ENCODE measurements at regions not wholly inside any gene's neighbourhood (a gene's known extent, or its start where the extent isn't known, plus 50 kb on each side); places are given as distances from the start of the nearest gene placed in this dataset.

- TF ChIP-seq, protein P1, sequence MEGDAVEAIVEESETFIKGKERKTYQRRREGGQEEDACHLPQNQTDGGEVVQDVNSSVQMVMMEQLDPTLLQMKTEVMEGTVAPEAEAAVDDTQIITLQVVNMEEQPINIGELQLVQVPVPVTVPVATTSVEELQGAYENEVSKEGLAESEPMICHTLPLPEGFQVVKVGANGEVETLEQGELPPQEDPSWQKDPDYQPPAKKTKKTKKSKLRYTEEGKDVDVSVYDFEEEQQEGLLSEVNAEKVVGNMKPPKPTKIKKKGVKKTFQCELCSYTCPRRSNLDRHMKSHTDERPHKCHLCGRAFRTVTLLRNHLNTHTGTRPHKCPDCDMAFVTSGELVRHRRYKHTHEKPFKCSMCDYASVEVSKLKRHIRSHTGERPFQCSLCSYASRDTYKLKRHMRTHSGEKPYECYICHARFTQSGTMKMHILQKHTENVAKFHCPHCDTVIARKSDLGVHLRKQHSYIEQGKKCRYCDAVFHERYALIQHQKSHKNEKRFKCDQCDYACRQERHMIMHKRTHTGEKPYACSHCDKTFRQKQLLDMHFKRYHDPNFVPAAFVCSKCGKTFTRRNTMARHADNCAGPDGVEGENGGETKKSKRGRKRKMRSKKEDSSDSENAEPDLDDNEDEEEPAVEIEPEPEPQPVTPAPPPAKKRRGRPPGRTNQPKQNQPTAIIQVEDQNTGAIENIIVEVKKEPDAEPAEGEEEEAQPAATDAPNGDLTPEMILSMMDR (IDR thresholded peaks at IDR 0.05), result no peak
- TF ChIP-seq, protein P2, sequence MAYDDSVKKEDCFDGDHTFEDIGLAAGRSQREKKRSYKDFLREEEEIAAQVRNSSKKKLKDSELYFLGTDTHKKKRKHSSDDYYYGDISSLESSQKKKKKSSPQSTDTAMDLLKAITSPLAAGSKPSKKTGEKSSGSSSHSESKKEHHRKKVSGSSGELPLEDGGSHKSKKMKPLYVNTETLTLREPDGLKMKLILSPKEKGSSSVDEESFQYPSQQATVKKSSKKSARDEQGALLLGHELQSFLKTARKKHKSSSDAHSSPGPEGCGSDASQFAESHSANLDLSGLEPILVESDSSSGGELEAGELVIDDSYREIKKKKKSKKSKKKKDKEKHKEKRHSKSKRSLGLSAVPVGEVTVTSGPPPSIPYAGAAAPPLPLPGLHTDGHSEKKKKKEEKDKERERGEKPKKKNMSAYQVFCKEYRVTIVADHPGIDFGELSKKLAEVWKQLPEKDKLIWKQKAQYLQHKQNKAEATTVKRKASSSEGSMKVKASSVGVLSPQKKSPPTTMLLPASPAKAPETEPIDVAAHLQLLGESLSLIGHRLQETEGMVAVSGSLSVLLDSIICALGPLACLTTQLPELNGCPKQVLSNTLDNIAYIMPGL (CRISPR knock-in tag; IDR thresholded peaks at IDR 0.05; ENCODE audit: borderline replicate concordance), result no peak
- TF ChIP-seq CEBPB (IDR thresholded peaks at IDR 0.05), result no peak
- TF ChIP-seq MAFK (IDR thresholded peaks at IDR 0.05; ENCODE audit: partially characterized antibody), result no peak
- TF ChIP-seq KDM5A (IDR thresholded peaks at IDR 0.05), result no peak
- no peak for TF ChIP-seq POLR2A (IDR thresholded peaks at IDR 0.05; ENCODE audit: low read length)
- TF ChIP-seq NFE2L2 (conservative IDR thresholded peaks at IDR 0.05; ENCODE audit: low read length), result no peak
- no peak for TF ChIP-seq PHF8 (IDR thresholded peaks at IDR 0.05; ENCODE audit: borderline replicate concordance, low read depth)
- TF ChIP-seq RNF2 (IDR thresholded peaks at IDR 0.05; ENCODE audit: borderline replicate concordance, low read depth), result no peak
- no peak for TF ChIP-seq EP300 (IDR thresholded peaks at IDR 0.05)
- TF ChIP-seq MYC (IDR thresholded peaks at IDR 0.05; ENCODE audit: borderline replicate concordance, low read length), result no peak
- TF ChIP-seq CHD2 (IDR thresholded peaks at IDR 0.05; ENCODE audit: low read length, partially characterized antibody), result no peak
- TF ChIP-seq, protein P3, sequence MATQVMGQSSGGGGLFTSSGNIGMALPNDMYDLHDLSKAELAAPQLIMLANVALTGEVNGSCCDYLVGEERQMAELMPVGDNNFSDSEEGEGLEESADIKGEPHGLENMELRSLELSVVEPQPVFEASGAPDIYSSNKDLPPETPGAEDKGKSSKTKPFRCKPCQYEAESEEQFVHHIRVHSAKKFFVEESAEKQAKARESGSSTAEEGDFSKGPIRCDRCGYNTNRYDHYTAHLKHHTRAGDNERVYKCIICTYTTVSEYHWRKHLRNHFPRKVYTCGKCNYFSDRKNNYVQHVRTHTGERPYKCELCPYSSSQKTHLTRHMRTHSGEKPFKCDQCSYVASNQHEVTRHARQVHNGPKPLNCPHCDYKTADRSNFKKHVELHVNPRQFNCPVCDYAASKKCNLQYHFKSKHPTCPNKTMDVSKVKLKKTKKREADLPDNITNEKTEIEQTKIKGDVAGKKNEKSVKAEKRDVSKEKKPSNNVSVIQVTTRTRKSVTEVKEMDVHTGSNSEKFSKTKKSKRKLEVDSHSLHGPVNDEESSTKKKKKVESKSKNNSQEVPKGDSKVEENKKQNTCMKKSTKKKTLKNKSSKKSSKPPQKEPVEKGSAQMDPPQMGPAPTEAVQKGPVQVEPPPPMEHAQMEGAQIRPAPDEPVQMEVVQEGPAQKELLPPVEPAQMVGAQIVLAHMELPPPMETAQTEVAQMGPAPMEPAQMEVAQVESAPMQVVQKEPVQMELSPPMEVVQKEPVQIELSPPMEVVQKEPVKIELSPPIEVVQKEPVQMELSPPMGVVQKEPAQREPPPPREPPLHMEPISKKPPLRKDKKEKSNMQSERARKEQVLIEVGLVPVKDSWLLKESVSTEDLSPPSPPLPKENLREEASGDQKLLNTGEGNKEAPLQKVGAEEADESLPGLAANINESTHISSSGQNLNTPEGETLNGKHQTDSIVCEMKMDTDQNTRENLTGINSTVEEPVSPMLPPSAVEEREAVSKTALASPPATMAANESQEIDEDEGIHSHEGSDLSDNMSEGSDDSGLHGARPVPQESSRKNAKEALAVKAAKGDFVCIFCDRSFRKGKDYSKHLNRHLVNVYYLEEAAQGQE (IDR thresholded peaks at IDR 0.05), result no peak
Observed at GRCh38 chr5:3780907-3781306, 185.3 kb downstream of the IRX1 start.
